Loucy (cell line): ENCODE measurements at regions not wholly inside any gene's neighbourhood (a gene's known extent, or its start where the extent isn't known, plus 50 kb on each side); places are given as distances from the start of the nearest gene placed in this dataset.

Source experiments
- EZH2phosphoT487 ChIP-seq: fragments of 200-600 bp; IDR thresholded peaks from 2 replicates; pipeline ENCODE4 v1.6.1; 2018; ENCODE audit warnings: antibody characterized with exemption, mild to moderate bottlenecking, moderate library complexity, borderline replicate concordance
- TF ChIP-seq, protein P1 (sequence below): fragments of 200-600 bp; sonication (generic); conservative IDR thresholded peaks from 2 replicates; pipeline ENCODE4 v1.5.1; 2014; ENCODE audit warnings: mild to moderate bottlenecking, antibody characterized with exemption, low read length

DNA sequence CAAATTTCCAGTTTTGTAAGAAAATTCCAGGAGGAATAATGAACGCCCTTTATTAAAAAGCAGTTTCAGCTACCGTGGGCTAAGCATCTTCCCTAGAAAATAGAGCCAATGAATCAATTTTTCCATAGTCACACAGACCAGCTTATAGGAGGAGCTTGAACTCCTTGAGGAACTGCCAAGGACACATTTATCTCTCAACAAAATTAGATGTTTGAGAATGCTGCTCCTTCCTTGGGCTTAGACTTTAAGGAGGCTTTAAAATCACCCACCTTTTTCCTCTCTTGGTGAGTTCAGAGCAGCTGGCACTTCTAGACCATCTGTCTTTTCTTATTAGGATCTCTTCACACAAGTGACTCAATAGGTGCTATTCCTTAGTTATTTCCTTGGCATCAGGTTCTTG is 588.0 kb downstream of the SQOR start:
- TF ChIP-seq, protein P1, sequence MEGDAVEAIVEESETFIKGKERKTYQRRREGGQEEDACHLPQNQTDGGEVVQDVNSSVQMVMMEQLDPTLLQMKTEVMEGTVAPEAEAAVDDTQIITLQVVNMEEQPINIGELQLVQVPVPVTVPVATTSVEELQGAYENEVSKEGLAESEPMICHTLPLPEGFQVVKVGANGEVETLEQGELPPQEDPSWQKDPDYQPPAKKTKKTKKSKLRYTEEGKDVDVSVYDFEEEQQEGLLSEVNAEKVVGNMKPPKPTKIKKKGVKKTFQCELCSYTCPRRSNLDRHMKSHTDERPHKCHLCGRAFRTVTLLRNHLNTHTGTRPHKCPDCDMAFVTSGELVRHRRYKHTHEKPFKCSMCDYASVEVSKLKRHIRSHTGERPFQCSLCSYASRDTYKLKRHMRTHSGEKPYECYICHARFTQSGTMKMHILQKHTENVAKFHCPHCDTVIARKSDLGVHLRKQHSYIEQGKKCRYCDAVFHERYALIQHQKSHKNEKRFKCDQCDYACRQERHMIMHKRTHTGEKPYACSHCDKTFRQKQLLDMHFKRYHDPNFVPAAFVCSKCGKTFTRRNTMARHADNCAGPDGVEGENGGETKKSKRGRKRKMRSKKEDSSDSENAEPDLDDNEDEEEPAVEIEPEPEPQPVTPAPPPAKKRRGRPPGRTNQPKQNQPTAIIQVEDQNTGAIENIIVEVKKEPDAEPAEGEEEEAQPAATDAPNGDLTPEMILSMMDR, result no peak
- no peak for TF ChIP-seq EZH2phosphoT487
